Nucleus accumbens (tissue), 56 donors: ENCODE measurements at regions not wholly inside any gene's neighbourhood (a gene's known extent, or its start where the extent isn't known, plus 50 kb on each side); places are given as distances from the start of the nearest gene placed in this dataset.
"Not testable (repeated sequence)": the region's sequence is repeated elsewhere in the genome, so short reads cannot be mapped to it uniquely, and the experiment has no call there.

Experiments
- DNase-seq, 56 donors: peaks; one replicate each; lab custom pipeline; 2025; lab: John Stamatoyannopoulos, UW

GRCh38 chr11:91272089-91272488 lies 952.5 kb upstream of the FAT3 start:
- no peak for DNase-seq

GRCh38 chr11:91268512-91269295 lies 955.9 kb upstream of the FAT3 start:
- not testable (repeated sequence) for DNase-seq

GRCh38 chr11:91265946-91266345 lies 958.7 kb upstream of the FAT3 start:
- DNase-seq, result no peak

- no peak for DNase-seq
Observed at GRCh38 chr11:91264481-91264880, 960.1 kb upstream of the FAT3 start.

- no peak for DNase-seq
Observed at GRCh38 chr11:91263496-91264365, 960.9 kb upstream of the FAT3 start.

- no peak for DNase-seq
Observed at GRCh38 chr11:91261513-91261912, 963.1 kb upstream of the FAT3 start.

GRCh38 chr11:91258876-91259275 lies 965.7 kb upstream of the FAT3 start:
- no peak for DNase-seq

- DNase-seq, result no peak
Observed at GRCh38 chr11:91257667-91258066, 967.0 kb upstream of the FAT3 start.

GRCh38 chr11:91248199-91248807 lies 976.3 kb upstream of the FAT3 start:
- DNase-seq, result peak in 8 of 56 donors; percentile 0 to 14 (median 1)

- DNase-seq, result no peak
Observed at GRCh38 chr11:91247009-91247735, 977.4 kb upstream of the FAT3 start.

- no peak for DNase-seq
Observed at GRCh38 chr11:91244912-91245311, 979.7 kb upstream of the FAT3 start.

- DNase-seq, result no peak
Observed at GRCh38 chr11:91243630-91244029, 981.0 kb upstream of the FAT3 start.

- DNase-seq, result no peak
Observed at GRCh38 chr11:91243051-91243450, 981.6 kb upstream of the FAT3 start.

- DNase-seq, result no peak
Observed at GRCh38 chr11:91241226-91241625, 983.4 kb upstream of the FAT3 start.

GRCh38 chr11:91239359-91239758 lies 985.3 kb upstream of the FAT3 start:
- no peak for DNase-seq

GRCh38 chr11:91231226-91231625 lies 993.4 kb upstream of the FAT3 start:
- DNase-seq, result no peak

GRCh38 chr11:91230647-91231046 lies 994.0 kb upstream of the FAT3 start:
- DNase-seq, result no peak

- DNase-seq, result no peak
Observed at GRCh38 chr11:91222830-91223229, 1000.0 kb upstream of the CHORDC1 start.

- DNase-seq, result no peak
Observed at GRCh38 chr11:91220476-91221202, 997.8 kb upstream of the CHORDC1 start.

- peak in 5 of 56 donors; percentile 1 to 25 (median 10) for DNase-seq
Observed at GRCh38 chr11:91219535-91219934, 996.7 kb upstream of the CHORDC1 start.
